ENCODE measurements at regions not wholly inside any gene's neighbourhood (a gene's known extent, or its start where the extent isn't known, plus 50 kb on each side); places are given as distances from the start of the nearest gene placed in this dataset.

- TF ChIP-seq SIN3A (IDR thresholded peaks at IDR 0.05; ENCODE audit: borderline replicate concordance, insufficient read depth, low read length) (no peak), POLR2AphosphoS5 (IDR thresholded peaks at IDR 0.05; ENCODE audit: low read depth, low read length) (no peak), FOXP2 (optimal IDR thresholded peaks at IDR 0.05; ENCODE audit: borderline replicate concordance, extremely low read depth, extremely low read length, insufficient read depth) (no peak), TAF1 (IDR thresholded peaks at IDR 0.05; ENCODE audit: borderline replicate concordance, insufficient read depth, low read length) (no peak)
- TF ChIP-seq, protein P1, sequence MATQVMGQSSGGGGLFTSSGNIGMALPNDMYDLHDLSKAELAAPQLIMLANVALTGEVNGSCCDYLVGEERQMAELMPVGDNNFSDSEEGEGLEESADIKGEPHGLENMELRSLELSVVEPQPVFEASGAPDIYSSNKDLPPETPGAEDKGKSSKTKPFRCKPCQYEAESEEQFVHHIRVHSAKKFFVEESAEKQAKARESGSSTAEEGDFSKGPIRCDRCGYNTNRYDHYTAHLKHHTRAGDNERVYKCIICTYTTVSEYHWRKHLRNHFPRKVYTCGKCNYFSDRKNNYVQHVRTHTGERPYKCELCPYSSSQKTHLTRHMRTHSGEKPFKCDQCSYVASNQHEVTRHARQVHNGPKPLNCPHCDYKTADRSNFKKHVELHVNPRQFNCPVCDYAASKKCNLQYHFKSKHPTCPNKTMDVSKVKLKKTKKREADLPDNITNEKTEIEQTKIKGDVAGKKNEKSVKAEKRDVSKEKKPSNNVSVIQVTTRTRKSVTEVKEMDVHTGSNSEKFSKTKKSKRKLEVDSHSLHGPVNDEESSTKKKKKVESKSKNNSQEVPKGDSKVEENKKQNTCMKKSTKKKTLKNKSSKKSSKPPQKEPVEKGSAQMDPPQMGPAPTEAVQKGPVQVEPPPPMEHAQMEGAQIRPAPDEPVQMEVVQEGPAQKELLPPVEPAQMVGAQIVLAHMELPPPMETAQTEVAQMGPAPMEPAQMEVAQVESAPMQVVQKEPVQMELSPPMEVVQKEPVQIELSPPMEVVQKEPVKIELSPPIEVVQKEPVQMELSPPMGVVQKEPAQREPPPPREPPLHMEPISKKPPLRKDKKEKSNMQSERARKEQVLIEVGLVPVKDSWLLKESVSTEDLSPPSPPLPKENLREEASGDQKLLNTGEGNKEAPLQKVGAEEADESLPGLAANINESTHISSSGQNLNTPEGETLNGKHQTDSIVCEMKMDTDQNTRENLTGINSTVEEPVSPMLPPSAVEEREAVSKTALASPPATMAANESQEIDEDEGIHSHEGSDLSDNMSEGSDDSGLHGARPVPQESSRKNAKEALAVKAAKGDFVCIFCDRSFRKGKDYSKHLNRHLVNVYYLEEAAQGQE (IDR thresholded peaks at IDR 0.05; ENCODE audit: insufficient read depth in 1 of 2, low read depth in 2 of 2, low read length in 2 of 2): no peak
Observed at GRCh38 chr5:68919988-68920490, 173.8 kb upstream of the SLC30A5 start.

GRCh38 chr5:68920888-68921287, 172.9 kb upstream of the SLC30A5 start:
- TF ChIP-seq SIN3A (IDR thresholded peaks at IDR 0.05; ENCODE audit: borderline replicate concordance, insufficient read depth, low read length): no peak

GRCh38 chr5:68922172-68922987, 171.4 kb upstream of the SLC30A5 start:
- TF ChIP-seq TAF1 (IDR thresholded peaks at IDR 0.05; ENCODE audit: borderline replicate concordance, insufficient read depth, low read length): no peak
- no peak for TF ChIP-seq SIN3A (IDR thresholded peaks at IDR 0.05; ENCODE audit: borderline replicate concordance, insufficient read depth, low read length)
- TF ChIP-seq, protein P1 (IDR thresholded peaks at IDR 0.05; ENCODE audit: insufficient read depth in 1 of 2, low read depth in 2 of 2, low read length in 2 of 2): no peak
- no peak for TF ChIP-seq FOXP2 (optimal IDR thresholded peaks at IDR 0.05; ENCODE audit: borderline replicate concordance, extremely low read depth, extremely low read length, insufficient read depth)
- no peak for TF ChIP-seq POLR2AphosphoS5 (IDR thresholded peaks at IDR 0.05; ENCODE audit: low read depth, low read length)

DNA sequence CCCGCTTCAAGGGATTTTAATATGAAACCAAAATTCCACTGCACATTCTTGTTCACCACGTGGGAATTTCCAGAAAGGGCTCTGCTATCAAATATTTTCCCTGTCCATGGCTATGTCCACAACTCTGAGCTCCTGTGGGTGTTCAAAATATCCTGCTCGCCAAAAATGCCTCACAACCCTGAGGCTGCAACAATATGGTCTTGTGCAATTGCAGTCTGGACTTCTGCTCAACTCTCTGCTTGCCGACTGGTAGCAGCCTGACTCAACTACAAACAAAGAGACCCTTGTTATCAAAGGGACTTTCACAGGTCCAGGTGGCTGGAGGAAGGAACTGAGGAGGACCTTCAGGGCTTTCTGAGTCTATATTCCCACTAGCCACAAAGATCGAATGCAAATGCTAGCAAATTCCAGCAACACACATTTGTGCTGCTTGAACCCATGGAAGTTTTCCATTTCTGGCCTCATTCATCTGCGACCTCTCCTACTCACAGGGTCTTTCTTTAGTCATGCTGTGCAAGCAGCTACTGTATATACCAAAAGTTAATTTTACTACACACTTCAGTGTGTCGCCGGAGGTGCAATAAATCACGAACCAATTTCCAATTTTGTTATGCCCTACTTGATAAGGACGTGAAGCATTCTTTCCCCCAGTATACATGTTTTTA, 169.2 kb upstream of the SLC30A5 start:
- no peak for TF ChIP-seq POLR2AphosphoS5 (IDR thresholded peaks at IDR 0.05; ENCODE audit: low read depth, low read length)
- no peak for TF ChIP-seq FOXP2 (optimal IDR thresholded peaks at IDR 0.05; ENCODE audit: borderline replicate concordance, extremely low read depth, extremely low read length, insufficient read depth)
- no peak for TF ChIP-seq TAF1 (IDR thresholded peaks at IDR 0.05; ENCODE audit: borderline replicate concordance, insufficient read depth, low read length)
- no peak for TF ChIP-seq SIN3A (IDR thresholded peaks at IDR 0.05; ENCODE audit: borderline replicate concordance, insufficient read depth, low read length)
- TF ChIP-seq, protein P1 (IDR thresholded peaks at IDR 0.05; ENCODE audit: insufficient read depth in 1 of 2, low read depth in 2 of 2, low read length in 2 of 2): no peak

DNA sequence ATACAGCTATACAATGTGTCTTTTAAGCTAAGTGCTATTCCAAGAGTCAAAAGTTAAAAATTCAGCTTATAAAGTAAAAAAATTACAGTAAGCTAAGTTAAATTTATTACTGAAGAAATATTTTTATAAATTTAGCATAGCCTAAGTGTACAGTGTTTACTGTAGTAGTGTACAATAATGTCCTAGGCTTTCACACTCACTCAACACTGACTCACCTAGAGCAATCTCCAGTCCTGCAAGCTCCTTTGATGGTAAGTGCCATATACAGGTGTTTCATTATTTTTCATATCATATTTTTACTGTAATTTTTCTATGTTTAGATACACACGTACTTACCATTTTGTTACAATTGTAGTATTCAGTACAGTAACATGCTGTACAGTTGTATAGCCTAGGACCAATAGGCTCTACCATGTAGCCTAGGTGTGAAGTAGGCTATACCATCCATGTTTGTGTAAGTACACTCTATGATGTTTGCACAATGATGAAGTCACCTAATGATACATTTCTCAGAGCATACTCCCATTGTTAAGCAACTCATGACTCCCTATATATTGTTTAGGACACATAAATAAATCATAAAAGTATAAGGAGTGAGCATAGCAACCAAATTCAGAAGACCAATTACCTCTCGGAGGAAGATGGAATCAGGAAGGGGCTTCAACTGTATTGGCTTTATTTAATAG, 165.1 kb upstream of the SLC30A5 start:
- TF ChIP-seq POLR2AphosphoS5 (IDR thresholded peaks at IDR 0.05; ENCODE audit: low read depth, low read length): no peak
- TF ChIP-seq, protein P1 (IDR thresholded peaks at IDR 0.05; ENCODE audit: insufficient read depth in 1 of 2, low read depth in 2 of 2, low read length in 2 of 2): no peak

Measured in PFSK-1 (cell line).